ENCODE measurements at regions not wholly inside any gene's neighbourhood (a gene's known extent, or its start where the extent isn't known, plus 50 kb on each side); places are given as distances from the start of the nearest gene placed in this dataset.

GRCh38 chr5:168062239-168062638, 229.2 kb upstream of the WWC1 start:
- no peak for DNase-seq (ENCODE audit: low spot score)
- Histone ChIP-seq H3K9me3 (ENCODE audit: control insufficient read depth in 4 of 4, low read length in 3 of 4) (no peaks in the 10 kb centered on the region), H3K4me1 (ENCODE audit: control insufficient read depth in 4 of 4, insufficient read depth in 4 of 4, low read length in 3 of 4) (no peaks in the 10 kb centered on the region), H3K4me3 (ENCODE audit: low read depth in 1 of 3, low read length in 3 of 3) (no peak overlapping the region), H3K9ac (ENCODE audit: low read depth in 1 of 2, low read length in 2 of 2) (no peak overlapping the region), H3K36me3 (ENCODE audit: control insufficient read depth in 4 of 4, insufficient read depth in 3 of 4, low read depth in 1 of 4, low read length in 3 of 4) (no peaks in the 10 kb centered on the region), H3K27me3 (ENCODE audit: control insufficient read depth in 4 of 4, insufficient read depth in 4 of 4, low read length in 3 of 4) (no peaks in the 10 kb centered on the region), H3K27ac (ENCODE audit: low read depth in 1 of 2, low read length in 2 of 2) (no peak overlapping the region)
- 83% methylated on average over 3 of the region's 3 CpGs for WGBS
- TF ChIP-seq EGR1 (IDR thresholded peaks at IDR 0.05; ENCODE audit: low read depth in 2 of 2) (no peak), ATF3 (IDR thresholded peaks at IDR 0.05) (no peak), RXRA (IDR thresholded peaks at IDR 0.05) (no peak), HNF4A (conservative IDR thresholded peaks at IDR 0.05) (no peak), YY1 (IDR thresholded peaks at IDR 0.05) (no peak), HNF4G (IDR thresholded peaks at IDR 0.05) (no peak), MAX (IDR thresholded peaks at IDR 0.05) (no peak), NR2F2 (IDR thresholded peaks at IDR 0.05) (no peak), RAD21 (IDR thresholded peaks at IDR 0.05) (no peak), ZBTB33 (IDR thresholded peaks at IDR 0.05) (no peak), SP1 (IDR thresholded peaks at IDR 0.05) (no peak), FOXA1 (IDR thresholded peaks at IDR 0.05) (no peak), TAF1 (conservative IDR thresholded peaks at IDR 0.05) (no peak), REST (IDR thresholded peaks at IDR 0.05) (no peak), JUND (IDR thresholded peaks at IDR 0.05) (no peak), FOXA2 (IDR thresholded peaks at IDR 0.05) (no peak), GABPA (IDR thresholded peaks at IDR 0.05 in 1 of 2, conservative IDR thresholded peaks at IDR 0.05 in 1 of 2) (no peak)
- TF ChIP-seq, protein P1, sequence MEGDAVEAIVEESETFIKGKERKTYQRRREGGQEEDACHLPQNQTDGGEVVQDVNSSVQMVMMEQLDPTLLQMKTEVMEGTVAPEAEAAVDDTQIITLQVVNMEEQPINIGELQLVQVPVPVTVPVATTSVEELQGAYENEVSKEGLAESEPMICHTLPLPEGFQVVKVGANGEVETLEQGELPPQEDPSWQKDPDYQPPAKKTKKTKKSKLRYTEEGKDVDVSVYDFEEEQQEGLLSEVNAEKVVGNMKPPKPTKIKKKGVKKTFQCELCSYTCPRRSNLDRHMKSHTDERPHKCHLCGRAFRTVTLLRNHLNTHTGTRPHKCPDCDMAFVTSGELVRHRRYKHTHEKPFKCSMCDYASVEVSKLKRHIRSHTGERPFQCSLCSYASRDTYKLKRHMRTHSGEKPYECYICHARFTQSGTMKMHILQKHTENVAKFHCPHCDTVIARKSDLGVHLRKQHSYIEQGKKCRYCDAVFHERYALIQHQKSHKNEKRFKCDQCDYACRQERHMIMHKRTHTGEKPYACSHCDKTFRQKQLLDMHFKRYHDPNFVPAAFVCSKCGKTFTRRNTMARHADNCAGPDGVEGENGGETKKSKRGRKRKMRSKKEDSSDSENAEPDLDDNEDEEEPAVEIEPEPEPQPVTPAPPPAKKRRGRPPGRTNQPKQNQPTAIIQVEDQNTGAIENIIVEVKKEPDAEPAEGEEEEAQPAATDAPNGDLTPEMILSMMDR (IDR thresholded peaks at IDR 0.05; ENCODE audit: low read depth, low read length, missing input control) = no peak

Measured in liver (tissue), 8 donors.